ENCODE measurements at regions not wholly inside any gene's neighbourhood (a gene's known extent, or its start where the extent isn't known, plus 50 kb on each side); places are given as distances from the start of the nearest gene placed in this dataset.

- TF ChIP-seq CTCF (IDR thresholded peaks at IDR 0.05), result no peak
- TF ChIP-seq EZH2 (IDR thresholded peaks at IDR 0.05; ENCODE audit: borderline replicate concordance, insufficient read depth, low read depth, low read length, poor library complexity, severe bottlenecking), result no peak
Measured at GRCh38 chrX:88425739-88426138, 321.3 kb upstream of the CPXCR1 start.
